SK-N-SH (cell line): ENCODE measurements at regions not wholly inside any gene's neighbourhood (a gene's known extent, or its start where the extent isn't known, plus 50 kb on each side); places are given as distances from the start of the nearest gene placed in this dataset.

ENCODE experiments used
- CTCF ChIP-seq: fragments of 200-600 bp; sonication (generic); IDR thresholded peaks from 2 replicates; pipeline ENCODE4 v1.6.1; 2017; ENCODE audit warnings: antibody characterized with exemption, mild to moderate bottlenecking, moderate library complexity
- MEF2A ChIP-seq: IDR thresholded peaks from 2 replicates; pipeline ENCODE4 v1.4.0; 2012; ENCODE audit warnings: low read depth, borderline replicate concordance
- POLR2AphosphoS5 ChIP-seq: IDR thresholded peaks from 2 replicates; pipeline ENCODE4 v1.6.1; 2012; ENCODE audit warnings: low read depth, low read length
- RAD21 ChIP-seq: IDR thresholded peaks from 2 replicates; pipeline ENCODE4 v1.6.1; 2012; ENCODE audit warnings: mild to moderate bottlenecking, low read length
- RFX5 ChIP-seq: IDR thresholded peaks from 2 replicates; pipeline ENCODE4 v1.6.1; 2012; ENCODE audit warnings: mild to moderate bottlenecking, improper control_type of control experiment, low read length
- SIN3A ChIP-seq: IDR thresholded peaks from 2 replicates; pipeline ENCODE4 v1.6.1; 2012; ENCODE audit warnings: low read depth, mild to moderate bottlenecking, low read length, moderate library complexity, borderline replicate concordance
- SMC3 ChIP-seq: IDR thresholded peaks from 2 replicates; pipeline ENCODE4 v1.6.1; 2012; ENCODE audit warnings: low read depth, low read length, improper control_type of control experiment
- USF1 ChIP-seq: IDR thresholded peaks from 2 replicates; pipeline ENCODE4 v1.4.0; 2012; ENCODE audit warnings: low read depth, borderline replicate concordance

GRCh38 chr15:47541562-47541961 is 175.7 kb upstream of the SEMA6D start:
- TF ChIP-seq CTCF, result no peak
- no peak for TF ChIP-seq SIN3A
- TF ChIP-seq SMC3, result no peak
- no peak for TF ChIP-seq MEF2A
- TF ChIP-seq RFX5, result no peak
- no peak for TF ChIP-seq USF1
- TF ChIP-seq RAD21, result no peak; the same call in 1 of the 2 replicates
- TF ChIP-seq POLR2AphosphoS5, result no peak
